AG09309 (cell line): ENCODE measurements at regions not wholly inside any gene's neighbourhood (a gene's known extent, or its start where the extent isn't known, plus 50 kb on each side); places are given as distances from the start of the nearest gene placed in this dataset.
A peak's percentile ranks its signal among the peaks of the same experiment; 100 is the strongest.
"Not testable (repeated sequence)": the region's sequence is repeated elsewhere in the genome, so short reads cannot be mapped to it uniquely, and the experiment has no call there.

Source experiments
- DNase-seq: peaks from one replicate; pipeline ENCODE4 v3.0.0-alpha.2; 2010; ENCODE audit warnings: low read depth
- H3K4me3 ChIP-seq: 2 replicates; pipeline ENCODE4 v1.5.1; 2011; ENCODE audit warnings: mild to moderate bottlenecking, low read depth, low read length, moderate library complexity; ENCODE audit not compliant: control insufficient read depth
- TF ChIP-seq, protein P1 (sequence below): IDR thresholded peaks from 2 replicates; pipeline ENCODE4 v1.5.1; 2011; ENCODE audit warnings: mild to moderate bottlenecking, low read depth, low read length, inconsistent platforms; ENCODE audit not compliant: insufficient read depth, control insufficient read depth; ENCODE audit errors: missing control alignments

DNA sequence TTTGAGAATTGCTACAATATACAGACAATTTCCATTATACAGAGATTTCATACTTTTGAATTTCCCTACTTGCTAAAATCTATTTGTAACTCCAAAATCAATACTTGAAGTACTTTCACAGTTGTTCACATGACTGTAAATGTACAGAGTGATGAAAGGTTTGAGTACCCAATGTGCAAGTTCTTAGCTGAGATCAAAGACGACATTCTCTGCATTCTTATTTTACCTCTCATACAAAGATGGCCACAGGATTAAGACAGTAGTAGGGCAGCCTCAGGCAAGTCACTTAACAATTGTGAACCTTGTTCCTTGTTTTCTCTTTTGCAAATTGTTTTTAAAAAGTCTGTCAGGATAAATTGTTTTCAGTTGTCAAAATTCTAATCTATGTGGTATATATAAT lies 255.9 kb upstream of the KITLG start:
- no peak overlapping the region for H3K4me3 ChIP-seq
- TF ChIP-seq, protein P1, sequence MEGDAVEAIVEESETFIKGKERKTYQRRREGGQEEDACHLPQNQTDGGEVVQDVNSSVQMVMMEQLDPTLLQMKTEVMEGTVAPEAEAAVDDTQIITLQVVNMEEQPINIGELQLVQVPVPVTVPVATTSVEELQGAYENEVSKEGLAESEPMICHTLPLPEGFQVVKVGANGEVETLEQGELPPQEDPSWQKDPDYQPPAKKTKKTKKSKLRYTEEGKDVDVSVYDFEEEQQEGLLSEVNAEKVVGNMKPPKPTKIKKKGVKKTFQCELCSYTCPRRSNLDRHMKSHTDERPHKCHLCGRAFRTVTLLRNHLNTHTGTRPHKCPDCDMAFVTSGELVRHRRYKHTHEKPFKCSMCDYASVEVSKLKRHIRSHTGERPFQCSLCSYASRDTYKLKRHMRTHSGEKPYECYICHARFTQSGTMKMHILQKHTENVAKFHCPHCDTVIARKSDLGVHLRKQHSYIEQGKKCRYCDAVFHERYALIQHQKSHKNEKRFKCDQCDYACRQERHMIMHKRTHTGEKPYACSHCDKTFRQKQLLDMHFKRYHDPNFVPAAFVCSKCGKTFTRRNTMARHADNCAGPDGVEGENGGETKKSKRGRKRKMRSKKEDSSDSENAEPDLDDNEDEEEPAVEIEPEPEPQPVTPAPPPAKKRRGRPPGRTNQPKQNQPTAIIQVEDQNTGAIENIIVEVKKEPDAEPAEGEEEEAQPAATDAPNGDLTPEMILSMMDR, result no peak
- no peak for DNase-seq

DNA sequence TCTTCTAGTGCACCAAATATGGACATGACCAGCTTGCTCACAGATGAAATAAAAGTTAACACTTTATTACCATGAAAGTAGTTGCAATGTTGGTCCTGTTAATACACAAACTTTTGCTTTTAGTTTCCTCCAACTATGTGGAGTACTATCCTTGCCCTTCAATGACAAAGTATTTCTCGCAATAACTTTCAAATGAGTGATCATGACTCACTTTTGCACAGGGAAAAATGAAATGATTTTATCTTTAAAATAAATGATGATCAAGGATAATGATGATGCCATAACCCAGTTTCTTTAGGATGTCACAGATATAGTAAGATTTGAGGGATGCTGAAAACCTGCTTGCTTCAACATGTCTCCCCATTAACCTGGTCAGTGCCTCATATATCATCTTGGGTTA lies 254.0 kb upstream of the KITLG start:
- TF ChIP-seq, protein P1, result no peak
- no peak for DNase-seq
- no peak overlapping the region for H3K4me3 ChIP-seq

DNA sequence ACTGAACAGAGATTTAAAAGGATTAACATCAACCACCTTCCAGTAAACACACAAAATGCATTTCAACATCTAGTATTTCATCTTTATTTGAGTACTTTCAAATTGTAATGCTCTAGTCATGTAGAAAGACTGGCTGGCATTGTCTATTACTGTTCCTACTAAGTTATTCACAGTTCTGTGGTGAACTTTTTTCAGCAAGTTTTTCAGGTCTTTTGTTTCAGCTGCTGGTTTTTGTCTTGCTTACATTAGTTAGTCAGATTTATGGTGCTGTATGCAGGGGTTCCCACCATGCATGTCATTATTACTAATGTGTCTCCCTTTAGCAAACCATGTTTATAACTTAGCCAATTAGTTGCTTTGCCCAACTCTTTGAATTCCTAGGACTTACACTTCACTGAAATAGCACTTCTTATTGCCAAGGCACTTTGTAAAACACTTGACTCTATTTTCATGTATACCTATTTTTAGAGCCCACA lies 253.4 kb upstream of the KITLG start:
- DNase-seq, result no peak
- H3K4me3 ChIP-seq, result no peak overlapping the region
- TF ChIP-seq, protein P1, result no peak

DNA sequence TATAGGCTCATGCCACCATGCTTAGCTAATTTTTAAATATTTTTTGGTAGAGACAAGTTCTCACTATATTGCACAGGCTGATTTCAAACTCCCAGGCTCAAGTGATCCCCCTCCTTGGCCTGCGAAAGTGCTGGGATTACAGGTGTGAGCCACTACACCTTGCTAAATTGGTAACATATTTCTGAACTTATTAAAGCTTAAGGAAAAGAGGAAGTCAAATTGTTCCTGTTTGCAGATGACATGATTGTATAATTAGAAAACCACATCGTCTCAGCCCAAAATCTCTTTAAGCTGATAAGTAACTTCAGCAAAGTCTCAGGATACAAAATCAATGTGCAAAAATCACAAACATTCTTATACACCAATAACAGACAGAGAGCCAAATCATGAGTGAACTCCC lies 248.3 kb upstream of the KITLG start:
- H3K4me3 ChIP-seq, DNase-seq: not testable (repeated sequence)

DNA sequence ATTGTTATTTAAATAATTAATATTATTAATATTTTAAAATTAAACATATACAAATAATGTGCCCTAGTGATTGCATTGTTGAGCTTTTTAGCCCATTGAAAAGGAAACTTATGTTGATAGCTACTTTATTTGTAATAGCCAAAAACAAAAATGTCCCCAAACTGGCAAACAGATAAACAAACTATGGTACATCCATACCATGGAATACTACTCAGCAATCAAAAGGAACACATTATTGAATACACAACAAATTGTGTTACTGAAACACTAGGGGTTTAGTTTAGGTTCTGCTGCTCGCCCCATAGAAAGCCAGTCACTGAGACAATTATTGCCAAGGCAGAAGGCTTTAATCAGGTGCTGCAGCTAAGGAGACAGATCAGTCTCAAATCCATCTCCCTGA lies 239.7 kb upstream of the KITLG start:
- H3K4me3 ChIP-seq, result no peak overlapping the region
- no peak for DNase-seq

DNA sequence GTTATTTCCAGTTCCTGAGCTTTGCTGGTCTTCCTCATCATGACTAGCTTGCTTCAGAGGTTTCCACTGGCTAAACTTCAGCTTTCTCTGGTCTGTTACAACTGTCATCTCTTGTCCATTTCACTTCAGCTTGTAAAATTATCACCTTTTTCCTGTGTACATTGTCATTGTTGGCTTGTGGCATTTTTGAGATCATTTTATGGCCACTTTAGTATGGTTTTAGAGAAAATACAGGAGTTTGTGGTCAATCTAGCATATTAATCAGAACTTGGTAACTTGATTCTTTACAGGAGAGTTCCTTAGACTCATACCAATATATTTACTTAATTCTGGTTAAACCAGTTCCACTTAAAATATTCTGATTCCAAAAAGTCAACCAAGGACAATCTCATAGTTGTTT lies 235.9 kb upstream of the KITLG start:
- no peak overlapping the region for H3K4me3 ChIP-seq
- TF ChIP-seq, protein P1, result no peak
- peak; percentile 27 for DNase-seq

More for the DNA sequence above, 239.7 kb upstream of the KITLG start:
- TF ChIP-seq, protein P1, result no peak

DNA sequence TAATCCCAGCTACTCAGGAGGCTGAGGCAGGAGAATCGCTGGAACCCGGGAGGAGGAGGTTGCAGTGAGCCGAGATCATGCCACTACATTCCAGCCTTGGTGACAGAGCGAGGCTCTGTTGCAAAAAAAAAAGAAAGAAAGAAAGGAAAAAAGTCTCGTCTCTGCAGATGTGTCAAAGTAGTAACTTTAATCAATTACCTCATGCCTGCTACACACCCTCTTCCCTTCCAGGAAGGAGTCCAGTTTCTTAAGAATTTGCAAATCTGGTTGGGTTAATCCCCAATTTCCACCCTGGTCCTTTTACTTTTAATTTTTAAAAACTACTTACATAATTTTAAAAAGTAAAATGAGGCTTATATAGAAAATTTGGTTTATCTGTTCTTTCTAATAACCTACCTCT lies 234.5 kb upstream of the KITLG start:
- TF ChIP-seq, protein P1, result no peak
- no peak for DNase-seq
- H3K4me3 ChIP-seq, result no peak overlapping the region
